MCF 10A (cell line): ENCODE measurements at regions not wholly inside any gene's neighbourhood (a gene's known extent, or its start where the extent isn't known, plus 50 kb on each side); places are given as distances from the start of the nearest gene placed in this dataset.
A peak's percentile ranks its signal among the peaks of the same experiment; 100 is the strongest.

Experiments
- BruUV-seq: library from RNA; stranded (reverse); fragments of 400-500 nt; replicated peaks from 2 replicates; lab custom pipeline; 2021; lab: Mats Ljungman, UMichigan
- CTCF ChIA-PET: fragments of 300-600 bp; sonication (Branson Sonifier 250); formaldehyde crosslinking; extraction: SDS; loops from one replicate; lab custom pipeline; 2021; ENCODE audit warnings: antibody characterized with exemption, inconsistent platforms; lab: Yijun Ruan, JAX
- POLR2A ChIA-PET: fragments of 300-600, 350-650 bp; sonication (Branson Sonifier 250); formaldehyde crosslinking; extraction: SDS; loops from one replicate; lab custom pipeline; 2020; ENCODE audit warnings: antibody characterized with exemption, inconsistent platforms; lab: Yijun Ruan, JAX
- DNase-seq: peaks from one replicate; pipeline ENCODE4 v3.0.0-alpha.2; 2018; ENCODE audit not compliant: unreplicated experiment
- H3K27ac Mint-ChIP-seq: one replicate; pipeline ENCODE4 v1.8.0; 2022; ENCODE audit warnings: mild to moderate bottlenecking, low read depth, mixed read lengths; ENCODE audit not compliant: unreplicated experiment
- H3K27me3 Mint-ChIP-seq: one replicate; pipeline ENCODE4 v1.8.0; 2022; ENCODE audit warnings: mixed read lengths; ENCODE audit not compliant: insufficient read depth, unreplicated experiment
- H3K36me3 Mint-ChIP-seq: one replicate; pipeline ENCODE4 v1.8.0; 2022; ENCODE audit warnings: mild to moderate bottlenecking, moderate library complexity, mixed read lengths; ENCODE audit not compliant: insufficient read depth, unreplicated experiment
- H3K4me1 Mint-ChIP-seq: one replicate; pipeline ENCODE4 v1.8.0; 2022; ENCODE audit warnings: mixed read lengths; ENCODE audit not compliant: insufficient read depth, unreplicated experiment
- H3K4me3 Mint-ChIP-seq: one replicate; pipeline ENCODE4 v1.8.0; 2022; ENCODE audit warnings: mild to moderate bottlenecking, moderate library complexity, mixed read lengths; ENCODE audit not compliant: unreplicated experiment
- H3K9me3 Mint-ChIP-seq: one replicate; pipeline ENCODE4 v1.8.0; 2022; ENCODE audit warnings: mixed read lengths; ENCODE audit not compliant: unreplicated experiment
- intact Hi-C: fragments of 100-400 bp; cut with micrococcal nuclease; formaldehyde crosslinking; loops from 2 replicates; pipeline ENCODE4 v1.14.1; 2022
- TF ChIP-seq, protein P1 (sequence below): fragments of 200-600 bp; IDR thresholded peaks from one replicate; pipeline ENCODE4 v1.8.0; 2022; ENCODE audit warnings: antibody characterized with exemption, mild to moderate bottlenecking; ENCODE audit not compliant: unreplicated experiment

DNA sequence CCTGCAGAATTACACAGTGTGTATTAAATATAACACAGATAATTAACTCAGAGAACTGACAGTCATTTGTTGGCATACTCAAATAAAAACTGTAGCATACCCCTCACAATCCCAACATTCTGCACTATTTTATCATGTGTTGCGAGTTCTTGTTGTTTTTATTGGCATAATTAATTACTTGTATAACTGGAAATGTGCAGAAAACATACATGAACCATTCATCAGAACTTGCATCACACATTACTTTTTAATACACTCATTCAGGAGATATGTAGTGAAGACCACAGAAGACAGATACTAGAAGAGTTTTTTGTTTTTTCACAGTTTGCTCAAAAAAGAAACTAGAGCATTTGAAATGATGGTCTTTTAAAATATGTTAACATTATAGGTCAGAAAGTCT lies 74.6 kb upstream of the NEIL3 start:
- Mint-ChIP-seq H3K27ac (no peak overlapping the region), H3K27me3 (no peaks in the 10 kb centered on the region), H3K4me1 (peaks cover 6% of the 10 kb centered on the region), H3K4me3 (no peak overlapping the region), H3K9me3 (no peaks in the 10 kb centered on the region), H3K36me3 (no peaks in the 10 kb centered on the region)
- CTCF ChIA-PET: no interaction called here
- DNase-seq: peak; percentile 4
- intact Hi-C loops: no loop called here
- BruUV-seq: no TSS peak
- TF ChIP-seq, protein P1, sequence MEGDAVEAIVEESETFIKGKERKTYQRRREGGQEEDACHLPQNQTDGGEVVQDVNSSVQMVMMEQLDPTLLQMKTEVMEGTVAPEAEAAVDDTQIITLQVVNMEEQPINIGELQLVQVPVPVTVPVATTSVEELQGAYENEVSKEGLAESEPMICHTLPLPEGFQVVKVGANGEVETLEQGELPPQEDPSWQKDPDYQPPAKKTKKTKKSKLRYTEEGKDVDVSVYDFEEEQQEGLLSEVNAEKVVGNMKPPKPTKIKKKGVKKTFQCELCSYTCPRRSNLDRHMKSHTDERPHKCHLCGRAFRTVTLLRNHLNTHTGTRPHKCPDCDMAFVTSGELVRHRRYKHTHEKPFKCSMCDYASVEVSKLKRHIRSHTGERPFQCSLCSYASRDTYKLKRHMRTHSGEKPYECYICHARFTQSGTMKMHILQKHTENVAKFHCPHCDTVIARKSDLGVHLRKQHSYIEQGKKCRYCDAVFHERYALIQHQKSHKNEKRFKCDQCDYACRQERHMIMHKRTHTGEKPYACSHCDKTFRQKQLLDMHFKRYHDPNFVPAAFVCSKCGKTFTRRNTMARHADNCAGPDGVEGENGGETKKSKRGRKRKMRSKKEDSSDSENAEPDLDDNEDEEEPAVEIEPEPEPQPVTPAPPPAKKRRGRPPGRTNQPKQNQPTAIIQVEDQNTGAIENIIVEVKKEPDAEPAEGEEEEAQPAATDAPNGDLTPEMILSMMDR: no peak
- POLR2A ChIA-PET: no interaction called here

GRCh38 chr4:177236886-177237285 lies 72.8 kb upstream of the NEIL3 start:
- POLR2A ChIA-PET: no interaction called here
- no TSS peak for BruUV-seq
- Mint-ChIP-seq H3K9me3 (no peaks in the 10 kb centered on the region), H3K36me3 (no peaks in the 10 kb centered on the region), H3K4me1 (peaks cover 6% of the 10 kb centered on the region), H3K27ac (no peak overlapping the region), H3K4me3 (no peak overlapping the region), H3K27me3 (no peaks in the 10 kb centered on the region)
- TF ChIP-seq, protein P1: no peak
- DNase-seq: no peak
- CTCF ChIA-PET: interaction anchor here (0.6 kb wide), 1 partner anchor 271 kb away, joined by 3 read pairs; no protein-coding TSS in a partner anchor
- intact Hi-C loops: no loop called here

- H3K36me3 Mint-ChIP-seq: no peaks in the 10 kb centered on the region
- no peaks in the 10 kb centered on the region for H3K27me3 Mint-ChIP-seq
- TF ChIP-seq, protein P1: no peak
- intact Hi-C loops: no loop called here
- H3K4me1 Mint-ChIP-seq: peaks cover 6% of the 10 kb centered on the region
- H3K9me3 Mint-ChIP-seq: no peaks in the 10 kb centered on the region
- POLR2A ChIA-PET: no interaction called here
- DNase-seq: no peak
- H3K4me3 Mint-ChIP-seq: no peak overlapping the region
- CTCF ChIA-PET: no interaction called here
- BruUV-seq: no TSS peak
- H3K27ac Mint-ChIP-seq: no peak overlapping the region
Measured at GRCh38 chr4:177237291-177237690, 72.4 kb upstream of the NEIL3 start.

DNA sequence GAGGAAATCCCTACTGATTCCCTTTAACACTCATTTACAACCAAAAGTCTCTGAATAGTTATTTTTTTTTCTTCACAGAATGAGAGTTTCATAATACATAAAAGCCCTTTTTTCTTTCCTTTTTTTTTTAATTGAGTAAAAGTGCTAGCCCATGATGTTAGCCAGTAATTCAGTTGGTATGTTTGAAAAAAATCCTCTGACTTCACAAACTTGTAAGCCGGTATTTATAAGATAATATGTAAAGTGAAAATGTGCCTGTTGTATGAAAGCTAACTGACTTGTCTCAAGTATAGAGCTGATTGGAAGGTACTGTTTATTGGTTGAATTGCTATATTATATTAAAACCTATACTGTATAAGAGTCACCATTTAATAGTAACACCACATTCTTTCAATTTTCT lies 70.2 kb upstream of the NEIL3 start:
- DNase-seq: no peak
- Mint-ChIP-seq H3K27ac (no peak overlapping the region), H3K27me3 (no peaks in the 10 kb centered on the region), H3K9me3 (no peaks in the 10 kb centered on the region), H3K4me1 (peaks cover 6% of the 10 kb centered on the region), H3K36me3 (no peaks in the 10 kb centered on the region), H3K4me3 (no peak overlapping the region)
- intact Hi-C loops: no loop called here
- ChIA-PET POLR2A (interaction anchor here (0.6 kb wide), 1 partner anchor 324 kb away, joined by 3 read pairs; no protein-coding TSS in a partner anchor), CTCF (interaction anchor here (0.7 to 1.4 kb wide), 4 partner anchors 10 to 862 kb away, joined by 3 to 6 read pairs (median 3); no protein-coding TSS in a partner anchor)
- BruUV-seq: no TSS peak
- TF ChIP-seq, protein P1: no peak
